ENCODE measurements at regions not wholly inside any gene's neighbourhood (a gene's known extent, or its start where the extent isn't known, plus 50 kb on each side); places are given as distances from the start of the nearest gene placed in this dataset.

- TF ChIP-seq CTCF (IDR thresholded peaks at IDR 0.05): no peak
- no peak for TF ChIP-seq ZFX (IDR thresholded peaks at IDR 0.05; ENCODE audit: borderline replicate concordance)
Measured at GRCh38 chr18:44096016-44096415, 584.7 kb upstream of the SETBP1 start.
